Spinal cord (tissue), 9 donors: ENCODE measurements at regions not wholly inside any gene's neighbourhood (a gene's known extent, or its start where the extent isn't known, plus 50 kb on each side); places are given as distances from the start of the nearest gene placed in this dataset.

ENCODE experiments used
- DNase-seq, 6 donors: peaks; one replicate each; pipeline versions ENCODE4 v3.0.0 to v3.0.0-alpha.2; 2013 to 2015; ENCODE audit warnings: low spot score in 6 of 6, low read depth in 4 of 6
- H3K27ac ChIP-seq: one replicate; pipeline ENCODE4 v1.5.1; 2013; ENCODE audit warnings: low read depth, low read length, control low read depth
- H3K27me3 ChIP-seq: one replicate; pipeline ENCODE4 v1.6.1; 2013; ENCODE audit warnings: low read length; ENCODE audit not compliant: control insufficient read depth, insufficient read depth
- H3K36me3 ChIP-seq: one replicate; pipeline ENCODE4 v1.6.1; 2013; ENCODE audit warnings: low read length; ENCODE audit not compliant: control insufficient read depth, insufficient read depth
- H3K4me1 ChIP-seq: one replicate; pipeline ENCODE4 v1.6.1; 2013; ENCODE audit warnings: low read length; ENCODE audit not compliant: control insufficient read depth, insufficient read depth
- H3K4me3 ChIP-seq: one replicate; pipeline ENCODE4 v1.5.1; 2013; ENCODE audit warnings: low read depth, low read length, control low read depth
- H3K9me3 ChIP-seq: one replicate; pipeline ENCODE4 v1.6.1; 2013; ENCODE audit warnings: low read length; ENCODE audit not compliant: control insufficient read depth, insufficient read depth
- WGBS: methylation state at CpG from one replicate; pipeline ENCODE4 v1.1.5; 2013; ENCODE audit warnings: missing lambda C conversion rate; ENCODE audit not compliant: insufficient coverage; 5-methylcytosine and 5-hydroxymethylcytosine counted together
- donor health status: healthy.

DNA sequence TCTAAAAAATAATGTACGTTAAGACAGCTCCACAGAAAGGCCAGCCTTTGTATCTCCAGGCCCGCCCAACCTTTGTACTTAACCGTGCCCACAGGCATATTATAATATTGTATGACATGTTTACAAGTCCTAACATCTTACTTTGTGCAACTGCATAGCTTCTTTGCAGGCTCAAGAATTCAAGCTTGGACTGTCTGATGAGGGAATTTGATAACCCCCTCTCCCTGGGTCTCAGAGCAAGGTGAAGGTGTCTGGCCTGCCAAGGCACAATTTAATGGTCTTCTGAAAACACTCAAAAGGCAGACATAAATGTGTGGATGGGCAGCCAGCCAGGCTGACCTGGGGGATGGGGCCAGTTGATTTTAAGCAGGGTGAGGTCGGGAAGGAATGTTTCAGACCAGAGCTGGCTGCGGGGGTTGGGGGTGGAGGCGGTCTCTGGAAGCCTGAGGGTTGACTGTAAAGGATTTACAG is 732.7 kb upstream of the FANCL start:
- no peaks in the 10 kb centered on the region for H3K27me3 ChIP-seq
- no peak overlapping the region for H3K4me3 ChIP-seq
- no peaks in the 10 kb centered on the region for H3K9me3 ChIP-seq
- no peaks in the 10 kb centered on the region for H3K4me1 ChIP-seq
- WGBS: 38% methylated on average over 2 of the region's 6 CpGs
- no peaks in the 10 kb centered on the region for H3K36me3 ChIP-seq
- no peak for DNase-seq
- H3K27ac ChIP-seq: no peak overlapping the region

DNA sequence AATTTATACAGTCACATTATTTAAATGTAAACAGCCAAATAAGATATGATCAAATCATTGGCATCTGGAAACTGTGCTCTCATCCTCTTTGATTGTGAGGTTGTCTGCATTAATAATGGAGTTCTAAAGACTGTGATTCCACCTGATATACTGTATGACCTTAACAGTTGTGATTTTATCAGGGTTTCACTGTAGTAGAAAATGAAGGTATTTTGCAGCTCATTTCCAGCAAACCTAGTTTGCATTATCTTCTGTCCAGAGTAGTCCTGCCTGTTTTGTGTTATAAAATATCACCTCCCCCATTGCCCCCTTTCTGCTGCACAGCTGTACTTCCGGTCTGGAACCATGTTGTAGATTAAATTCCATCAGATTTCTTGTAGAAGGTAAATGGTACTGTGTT is 731.6 kb upstream of the FANCL start:
- H3K27ac ChIP-seq: no peak overlapping the region
- H3K36me3 ChIP-seq: no peaks in the 10 kb centered on the region
- no peaks in the 10 kb centered on the region for H3K9me3 ChIP-seq
- no peak for DNase-seq
- H3K27me3 ChIP-seq: no peaks in the 10 kb centered on the region
- no peaks in the 10 kb centered on the region for H3K4me1 ChIP-seq
- WGBS: 80% methylated on average over 1 of the region's 1 CpG
- no peak overlapping the region for H3K4me3 ChIP-seq

DNA sequence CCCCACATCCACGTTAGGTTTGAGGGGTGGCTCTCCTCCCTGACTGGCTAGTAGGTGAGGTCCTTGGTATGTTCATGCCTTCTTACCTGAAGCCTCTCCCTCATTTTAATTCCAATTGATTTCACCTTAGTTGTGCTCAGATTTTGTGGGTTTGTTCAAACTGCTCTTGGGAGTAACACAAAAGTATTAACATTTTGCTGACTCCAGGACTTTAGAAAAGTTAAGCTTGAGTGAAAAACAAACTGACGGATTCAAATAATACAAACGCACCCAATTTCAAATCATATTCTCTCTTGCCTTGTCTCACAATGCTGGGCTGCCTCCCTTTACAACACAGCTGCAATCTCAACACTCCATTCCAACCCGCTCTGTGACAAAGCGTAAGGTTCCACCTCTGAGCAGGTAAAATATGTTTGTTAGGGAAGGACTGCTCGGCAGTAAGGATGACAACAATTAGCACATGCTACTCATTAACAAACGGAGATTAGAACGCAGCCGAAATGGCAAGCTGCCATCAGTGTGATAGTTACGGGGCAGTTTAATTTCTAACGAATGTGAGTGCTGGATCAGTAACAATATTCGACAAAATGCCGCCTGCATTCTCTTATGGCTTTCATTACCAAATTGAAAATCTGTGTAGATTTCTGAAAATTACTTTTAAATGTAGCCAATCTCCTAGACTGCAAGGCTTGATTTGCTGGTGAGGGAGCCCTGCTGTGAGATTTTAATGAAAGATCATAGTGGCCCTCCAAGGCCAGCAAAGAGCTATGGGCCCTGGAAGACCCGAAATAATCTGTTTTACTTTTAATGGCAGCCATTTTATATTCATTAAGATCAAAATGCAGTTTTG is 730.6 kb upstream of the FANCL start:
- no peaks in the 10 kb centered on the region for H3K4me1 ChIP-seq

DNA sequence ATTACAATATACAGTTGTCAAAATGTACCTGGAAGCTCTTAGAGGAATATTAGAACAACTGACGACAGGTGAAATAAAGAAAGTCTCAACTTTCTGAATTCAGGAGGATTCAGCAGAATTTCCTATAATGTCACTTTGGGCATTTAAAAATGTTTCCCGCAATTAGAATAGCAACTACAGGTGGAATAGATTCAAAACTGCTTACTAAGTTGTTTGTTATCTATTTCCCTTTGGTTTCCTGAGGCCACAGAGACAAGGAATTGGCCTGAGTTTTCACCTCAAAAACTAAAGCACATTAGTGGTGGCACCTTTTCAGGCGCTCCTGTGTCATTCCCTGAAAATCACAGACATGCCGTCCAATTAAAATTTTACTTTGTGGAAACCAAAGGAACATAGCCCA is 729.2 kb upstream of the FANCL start:
- H3K27ac ChIP-seq: no peak overlapping the region
- no peaks in the 10 kb centered on the region for H3K9me3 ChIP-seq
- WGBS: 75% methylated on average over 2 of the region's 4 CpGs
- no peaks in the 10 kb centered on the region for H3K4me1 ChIP-seq
- no peak for DNase-seq
- no peak overlapping the region for H3K4me3 ChIP-seq
- no peaks in the 10 kb centered on the region for H3K27me3 ChIP-seq
- H3K36me3 ChIP-seq: no peaks in the 10 kb centered on the region

More for the DNA sequence above, 730.6 kb upstream of the FANCL start:
- Histone ChIP-seq H3K27ac (no peak overlapping the region), H3K4me3 (no peak overlapping the region), H3K27me3 (no peaks in the 10 kb centered on the region), H3K9me3 (no peaks in the 10 kb centered on the region), H3K36me3 (no peaks in the 10 kb centered on the region)
- 65% methylated on average over 4 of the region's 14 CpGs for WGBS
- DNase-seq: peak in 4 of 6 donors; percentile 23 to 95 (median 51)

DNA sequence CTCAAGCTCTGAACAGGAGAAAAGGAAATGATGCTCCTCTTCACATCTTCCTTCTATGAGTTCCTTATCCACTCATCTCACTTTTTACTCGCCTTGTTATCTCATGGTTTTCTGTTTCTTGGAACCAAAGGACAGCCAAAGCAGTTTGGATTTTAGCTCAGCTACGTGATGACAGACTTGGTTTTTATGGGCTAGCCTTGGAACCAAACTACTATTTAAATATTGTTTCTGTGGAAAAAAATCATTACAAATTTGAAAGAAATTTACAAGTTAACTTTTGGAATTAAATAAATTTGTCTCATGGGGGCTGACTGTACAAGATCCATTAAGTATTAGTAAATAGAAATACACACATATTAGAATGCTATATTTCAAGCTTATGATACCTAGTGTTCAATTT is 727.8 kb upstream of the FANCL start:
- H3K4me3 ChIP-seq: no peak overlapping the region
- H3K4me1 ChIP-seq: no peaks in the 10 kb centered on the region
- 100% methylated on average over 1 of the region's 2 CpGs for WGBS
- H3K9me3 ChIP-seq: no peaks in the 10 kb centered on the region
- H3K27ac ChIP-seq: no peak overlapping the region
- no peaks in the 10 kb centered on the region for H3K36me3 ChIP-seq
- H3K27me3 ChIP-seq: no peaks in the 10 kb centered on the region
- no peak for DNase-seq

DNA sequence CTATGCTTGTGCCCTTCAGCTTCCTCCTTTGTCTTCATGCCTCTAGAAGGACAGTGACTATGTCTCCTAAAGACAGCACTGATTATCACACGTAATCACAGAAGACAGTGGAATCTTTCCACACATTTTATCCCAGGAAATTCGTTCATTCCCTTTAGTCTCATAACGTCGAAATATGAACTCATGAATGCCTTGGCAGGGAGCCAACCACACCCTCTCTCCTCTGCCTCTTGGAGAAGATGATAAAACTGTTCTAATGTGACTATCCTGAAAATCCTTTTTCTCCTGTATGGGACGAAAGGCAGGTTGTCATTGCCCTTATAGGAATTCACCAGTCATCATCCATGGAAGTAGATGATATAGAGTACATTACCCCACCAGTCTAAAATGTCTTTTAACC is 726.6 kb upstream of the FANCL start:
- H3K9me3 ChIP-seq: no peaks in the 10 kb centered on the region
- no peak overlapping the region for H3K4me3 ChIP-seq
- no peaks in the 10 kb centered on the region for H3K27me3 ChIP-seq
- no peaks in the 10 kb centered on the region for H3K36me3 ChIP-seq
- WGBS: 100% methylated on average over 1 of the region's 5 CpGs
- no peak for DNase-seq
- no peaks in the 10 kb centered on the region for H3K4me1 ChIP-seq
- H3K27ac ChIP-seq: no peak overlapping the region

DNA sequence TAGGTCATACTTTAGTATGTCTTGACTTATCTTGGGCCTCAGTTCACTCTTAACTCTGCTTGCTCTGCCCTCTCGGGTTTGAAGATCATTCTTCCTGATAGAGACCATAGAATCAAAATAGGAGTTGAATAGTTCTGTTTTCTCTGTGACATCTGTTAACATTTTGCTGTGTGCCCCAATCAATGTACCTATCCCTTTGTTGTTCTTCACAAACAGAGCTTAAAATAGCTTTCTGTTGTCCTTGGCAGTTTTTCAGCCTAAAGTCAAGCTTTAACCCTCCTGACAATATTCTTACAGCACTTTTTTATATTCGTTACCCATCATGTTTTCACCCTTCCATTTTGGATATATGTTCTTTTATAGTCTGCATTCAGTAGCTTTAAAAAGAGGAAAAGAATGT is 724.5 kb upstream of the FANCL start:
- no peak for DNase-seq
- no peaks in the 10 kb centered on the region for H3K27me3 ChIP-seq

DNA sequence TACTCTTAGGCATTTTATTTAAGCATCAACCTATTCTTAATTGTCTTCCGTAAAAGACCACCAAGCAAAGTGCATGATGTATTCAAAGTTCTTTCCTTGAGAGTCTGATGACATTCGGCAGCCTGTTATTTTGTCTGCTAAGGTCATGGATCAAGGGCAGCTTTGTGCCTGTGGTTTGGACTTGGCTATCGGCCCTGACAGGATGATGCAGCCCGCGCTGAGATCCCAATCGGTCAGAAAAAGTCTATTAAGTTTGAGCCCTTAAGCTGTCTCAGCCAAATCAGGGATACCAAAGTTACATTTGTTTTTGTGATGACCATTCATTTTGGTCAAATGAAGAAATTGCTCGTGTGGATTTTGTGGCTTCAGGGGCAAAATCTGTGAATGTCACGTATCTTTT is 718.9 kb upstream of the FANCL start:
- H3K9me3 ChIP-seq: no peaks in the 10 kb centered on the region
- no peaks in the 10 kb centered on the region for H3K36me3 ChIP-seq
- no peak overlapping the region for H3K27ac ChIP-seq
- H3K27me3 ChIP-seq: no peaks in the 10 kb centered on the region
- H3K4me1 ChIP-seq: no peaks in the 10 kb centered on the region
- 48% methylated on average over 5 of the region's 8 CpGs for WGBS
- H3K4me3 ChIP-seq: no peak overlapping the region
- DNase-seq: no peak

More for the DNA sequence above, 724.5 kb upstream of the FANCL start:
- Histone ChIP-seq H3K27ac (no peak overlapping the region), H3K36me3 (no peaks in the 10 kb centered on the region), H3K4me1 (no peaks in the 10 kb centered on the region), H3K4me3 (no peak overlapping the region), H3K9me3 (no peaks in the 10 kb centered on the region)
- 80% methylated on average over 1 of the region's 2 CpGs for WGBS

DNA sequence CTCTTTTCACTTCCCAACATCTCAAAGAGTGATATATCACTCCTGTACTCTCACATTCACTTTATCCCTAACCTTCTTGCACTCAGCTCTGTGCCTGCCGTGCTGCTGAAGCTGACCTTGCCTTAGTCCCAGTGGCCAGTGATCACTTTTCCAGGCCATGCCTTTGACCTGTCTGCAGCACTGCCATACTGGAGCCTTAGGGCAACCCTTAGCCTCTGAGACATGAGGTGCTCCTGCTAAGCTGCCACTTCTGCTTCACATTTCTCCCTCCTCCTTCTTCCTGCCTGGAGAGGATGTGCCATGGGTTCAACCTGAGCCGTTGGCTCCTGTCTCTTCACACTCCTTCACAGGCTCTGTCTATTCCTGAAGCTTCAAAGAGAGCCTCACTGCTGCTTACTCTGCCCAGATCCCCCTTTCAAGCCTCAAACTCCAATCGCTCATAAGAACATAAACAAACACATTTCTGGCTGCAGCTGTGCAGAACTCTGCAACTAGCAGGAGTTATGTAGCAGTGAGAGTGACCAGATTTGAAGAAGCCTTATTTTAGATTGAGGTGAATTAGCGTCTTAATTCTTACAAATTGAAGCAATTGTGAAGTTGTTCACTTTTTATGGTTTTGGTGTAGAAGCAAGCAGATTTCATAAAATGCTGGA is 716.2 kb upstream of the FANCL start:
- Histone ChIP-seq H3K27ac (no peak overlapping the region), H3K36me3 (no peaks in the 10 kb centered on the region), H3K4me1 (no peaks in the 10 kb centered on the region), H3K27me3 (no peaks in the 10 kb centered on the region), H3K9me3 (no peaks in the 10 kb centered on the region), H3K4me3 (no peak overlapping the region)
- 63% methylated on average over 3 of the region's 4 CpGs for WGBS
- DNase-seq: no peak
